Myocyte (in vitro differentiated cells): ENCODE measurements at regions not wholly inside any gene's neighbourhood (a gene's known extent, or its start where the extent isn't known, plus 50 kb on each side); places are given as distances from the start of the nearest gene placed in this dataset.
A peak's percentile ranks its signal among the peaks of the same experiment; 100 is the strongest.

Experiments used
- DNase-seq: peaks from one replicate; pipeline ENCODE4 v3.0.0-alpha.2; 2012; ENCODE audit warnings: low read depth

DNA sequence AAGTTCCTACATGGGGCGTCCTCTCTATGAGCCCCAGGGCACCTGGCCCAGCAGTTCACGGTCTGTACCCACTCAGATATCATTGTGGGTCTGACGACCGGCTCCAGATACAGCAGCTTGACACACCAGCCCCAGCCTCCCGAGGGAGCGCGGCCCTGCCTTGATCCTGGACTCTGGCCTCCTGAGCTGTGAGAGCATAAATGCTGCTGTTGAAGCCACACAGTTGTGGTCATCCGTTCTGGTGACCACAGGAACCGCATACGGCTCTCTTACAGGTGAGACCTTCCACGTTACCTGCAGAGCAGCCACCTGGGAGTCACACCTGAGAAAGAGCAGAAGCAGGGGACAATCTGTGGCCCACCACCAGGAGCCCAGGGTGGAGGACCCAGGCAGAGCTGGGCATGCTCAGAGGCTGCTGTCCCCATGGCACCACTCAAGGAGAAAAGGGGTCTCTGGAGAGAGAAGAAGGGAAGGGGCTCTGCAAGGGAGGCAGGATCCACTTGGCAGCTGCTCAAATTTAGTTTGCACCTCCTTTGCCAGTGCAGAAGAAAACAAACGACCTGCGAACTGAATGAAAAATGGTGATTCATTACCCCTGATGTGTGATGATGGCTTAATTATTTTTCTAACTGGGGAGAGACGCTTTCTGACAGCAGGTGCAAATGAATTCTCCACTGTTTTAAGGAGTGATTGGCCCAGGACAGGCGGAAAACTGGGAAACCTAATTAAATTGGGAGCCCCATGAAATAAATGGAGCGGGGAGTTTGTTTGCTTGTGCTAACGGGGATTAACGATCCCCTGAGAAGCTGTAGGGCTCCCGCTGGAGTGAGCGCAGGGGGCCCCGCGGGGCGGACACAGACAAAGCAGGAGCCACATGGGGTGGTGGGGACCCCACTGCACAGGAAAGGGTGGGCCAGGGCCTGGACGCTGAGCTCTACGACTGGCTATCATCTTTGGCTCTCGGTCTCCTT is 208.9 kb downstream of the RBFOX3 start:
- DNase-seq: no peak

DNA sequence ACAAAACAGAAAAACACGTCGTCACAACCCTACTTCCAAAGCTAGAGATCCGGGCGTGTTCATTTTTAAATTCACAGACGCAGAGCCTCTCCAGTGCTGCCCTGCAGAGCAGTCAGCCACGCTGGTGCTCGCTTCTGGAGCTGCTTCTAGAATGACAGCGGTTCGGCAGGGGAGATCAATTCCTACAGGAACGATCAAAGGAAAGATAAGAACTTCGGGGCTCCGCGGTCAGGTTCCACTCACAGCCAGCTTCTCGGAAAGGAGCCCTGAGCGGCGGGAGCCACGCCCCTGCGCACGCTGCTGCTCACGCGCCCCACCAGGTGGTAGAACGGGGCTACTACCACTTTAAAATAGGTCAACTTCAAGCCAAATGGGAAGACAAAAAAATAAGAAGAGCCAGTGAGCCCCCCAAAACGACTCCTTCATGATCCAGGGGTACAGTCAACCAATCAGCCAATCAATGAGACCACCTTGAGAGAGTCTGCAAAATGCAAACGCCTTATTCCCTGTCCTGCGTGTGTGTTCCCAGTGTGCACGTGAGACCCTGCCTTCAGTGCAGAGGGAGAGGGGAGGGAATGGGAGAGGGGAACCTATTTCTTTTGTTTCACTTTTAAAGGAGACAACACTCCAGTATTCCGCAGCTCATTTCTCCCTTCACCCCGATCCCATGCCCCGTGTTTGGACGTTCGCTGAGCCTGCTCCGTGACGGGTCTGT is 209.7 kb downstream of the RBFOX3 start:
- peak; percentile 63 for DNase-seq

DNA sequence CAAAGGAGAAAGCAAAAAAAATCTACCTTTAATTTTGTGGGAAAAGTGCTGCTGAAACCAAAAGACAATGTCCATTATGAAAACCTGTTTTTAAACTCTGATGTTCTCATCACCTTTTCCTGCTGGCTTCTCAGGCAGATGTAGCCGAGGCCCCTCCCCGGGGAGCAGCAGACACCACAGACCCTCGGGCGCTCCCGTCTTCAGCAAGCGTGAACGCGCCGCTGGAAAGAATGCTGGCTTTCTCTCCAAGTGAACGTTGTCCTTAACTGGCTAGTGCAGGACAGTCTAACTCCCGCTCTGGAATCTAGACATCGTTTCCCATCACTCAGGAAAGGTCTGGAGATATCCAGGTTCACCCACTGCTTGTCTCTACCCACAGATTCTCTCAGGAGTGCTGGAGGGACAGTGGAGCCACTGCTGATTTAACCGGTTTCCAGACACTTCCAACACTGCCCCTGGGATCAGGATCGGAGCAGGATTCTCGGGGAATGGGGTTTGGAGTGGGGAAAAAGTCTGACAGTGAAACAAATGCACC is 211.2 kb downstream of the RBFOX3 start:
- DNase-seq: no peak

DNA sequence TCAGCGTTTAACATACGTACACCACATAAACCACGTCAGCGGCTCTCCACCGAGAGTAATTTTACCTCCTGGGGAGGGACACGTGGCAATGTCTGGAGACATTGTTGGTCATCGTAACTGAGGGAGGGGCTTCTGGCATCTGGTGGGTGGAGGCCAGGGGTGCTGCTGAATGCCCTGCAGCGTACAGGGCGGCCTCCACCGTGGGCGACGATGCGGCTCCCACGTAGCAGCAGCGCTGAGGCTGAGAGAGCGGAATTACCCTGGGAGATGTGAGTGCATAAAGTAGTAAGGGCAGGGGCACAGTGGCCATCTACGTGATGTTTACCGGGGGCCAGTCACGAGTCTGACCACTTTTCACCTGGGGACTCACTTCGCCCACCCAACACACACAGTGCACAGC is 212.4 kb downstream of the RBFOX3 start:
- no peak for DNase-seq

DNA sequence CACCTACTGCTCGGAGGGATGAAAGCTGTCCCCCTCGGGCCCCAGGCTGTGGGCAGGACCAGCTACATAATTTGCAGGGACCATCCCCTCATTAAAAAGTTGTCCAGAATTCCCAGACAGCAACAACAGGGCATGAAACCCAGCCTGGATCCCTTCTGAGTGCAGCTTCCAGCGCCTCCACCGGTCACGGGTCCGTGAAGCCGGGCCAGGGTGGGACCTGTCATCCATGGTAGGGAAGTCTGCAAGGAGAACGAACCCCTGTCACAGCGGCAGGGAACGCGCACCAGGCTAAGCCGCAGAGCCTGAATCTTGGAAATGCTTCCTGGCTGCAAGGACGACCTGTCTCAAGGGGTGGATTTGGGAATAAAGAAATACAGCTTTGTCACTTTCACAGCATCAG is 214.2 kb downstream of the RBFOX3 start:
- no peak for DNase-seq

DNA sequence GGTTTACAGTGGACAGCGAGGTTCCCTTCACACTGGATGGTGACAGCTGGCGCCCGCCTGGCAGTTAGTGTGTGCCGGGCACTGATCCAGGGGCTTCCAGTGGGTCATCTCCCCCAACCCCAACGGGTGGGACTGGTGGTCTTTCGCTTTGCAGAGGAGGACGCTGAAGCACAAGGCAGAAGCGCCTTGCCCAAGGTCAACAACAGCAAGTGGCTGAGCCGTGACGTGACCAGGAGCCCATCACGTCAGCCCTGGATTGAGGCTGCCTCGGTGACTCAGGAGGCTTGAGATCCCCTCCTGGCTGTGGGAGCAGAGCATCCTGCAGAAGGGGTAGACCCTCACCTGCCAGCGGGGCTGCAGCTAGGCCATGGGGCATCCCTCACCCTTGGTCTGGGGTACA is 215.3 kb downstream of the RBFOX3 start:
- DNase-seq: no peak

DNA sequence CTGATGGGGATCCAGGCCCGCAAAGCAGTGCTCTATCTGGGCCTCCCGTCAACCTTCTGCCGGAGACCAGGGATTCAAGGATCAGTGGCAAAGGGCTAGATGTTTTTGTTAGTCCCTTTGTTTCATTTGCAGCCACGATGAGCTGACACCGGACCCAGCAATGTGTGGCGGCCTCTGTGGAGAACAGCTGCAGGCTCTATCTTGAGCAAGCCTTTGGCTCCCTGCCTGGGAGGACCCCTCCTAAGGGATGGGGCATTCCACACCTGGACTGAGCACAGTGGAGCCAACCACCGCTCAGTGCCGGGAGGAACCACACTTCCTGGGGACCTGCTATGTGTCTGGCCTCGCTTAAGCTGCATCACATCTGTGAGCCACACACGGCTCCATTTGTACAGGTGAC is 215.8 kb downstream of the RBFOX3 start:
- DNase-seq: peak; percentile 73

DNA sequence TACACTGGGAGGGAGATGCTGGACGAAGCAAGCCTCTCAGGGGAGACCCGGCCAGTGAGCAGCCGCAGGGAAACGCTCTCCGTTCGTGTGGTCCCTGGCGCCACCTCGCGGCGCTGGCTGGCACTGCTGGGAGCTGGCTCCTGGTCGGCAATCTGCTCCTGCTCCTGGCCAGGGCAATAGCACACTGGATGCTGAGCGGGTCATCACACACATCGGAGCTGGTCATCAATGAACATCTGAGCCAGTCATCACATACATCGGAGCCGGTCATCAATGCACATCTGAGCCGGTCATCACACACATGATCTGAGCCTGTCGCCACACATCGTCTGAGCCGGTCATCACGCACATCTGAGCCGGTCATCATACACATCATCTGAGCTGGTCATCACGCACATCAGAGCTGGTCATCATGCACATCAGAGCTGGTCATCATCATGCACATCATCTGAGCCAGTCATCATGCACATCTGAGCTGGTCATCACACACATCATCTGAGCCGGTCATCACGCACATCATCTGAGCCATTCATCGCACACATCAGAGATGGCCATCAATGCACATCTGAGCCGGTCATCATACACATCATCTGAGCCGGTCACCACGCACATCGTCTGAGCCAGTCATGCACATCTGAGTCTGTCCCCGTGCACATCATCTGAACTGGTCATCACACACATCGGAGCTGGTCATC is 217.3 kb downstream of the RBFOX3 start:
- DNase-seq: peak; percentile 66

DNA sequence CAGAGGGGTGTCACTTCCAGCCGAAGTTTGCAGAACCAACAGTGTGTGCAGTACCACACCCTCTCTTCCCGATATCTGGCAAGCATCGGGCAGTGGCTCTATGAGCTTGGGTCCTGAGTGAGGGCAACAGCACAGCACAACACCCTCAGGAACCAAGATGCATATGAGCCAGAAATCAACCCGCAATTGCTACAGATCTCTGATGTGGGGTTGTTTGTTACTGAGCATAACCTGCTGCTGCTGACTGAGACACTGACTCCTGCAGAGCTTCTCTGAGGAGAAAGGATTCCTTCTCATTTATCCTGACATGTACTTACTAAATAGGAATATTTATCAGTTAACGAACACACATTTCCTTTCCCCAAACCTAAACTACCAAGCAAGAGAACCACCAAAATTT is 218.3 kb downstream of the RBFOX3 start:
- DNase-seq: no peak

DNA sequence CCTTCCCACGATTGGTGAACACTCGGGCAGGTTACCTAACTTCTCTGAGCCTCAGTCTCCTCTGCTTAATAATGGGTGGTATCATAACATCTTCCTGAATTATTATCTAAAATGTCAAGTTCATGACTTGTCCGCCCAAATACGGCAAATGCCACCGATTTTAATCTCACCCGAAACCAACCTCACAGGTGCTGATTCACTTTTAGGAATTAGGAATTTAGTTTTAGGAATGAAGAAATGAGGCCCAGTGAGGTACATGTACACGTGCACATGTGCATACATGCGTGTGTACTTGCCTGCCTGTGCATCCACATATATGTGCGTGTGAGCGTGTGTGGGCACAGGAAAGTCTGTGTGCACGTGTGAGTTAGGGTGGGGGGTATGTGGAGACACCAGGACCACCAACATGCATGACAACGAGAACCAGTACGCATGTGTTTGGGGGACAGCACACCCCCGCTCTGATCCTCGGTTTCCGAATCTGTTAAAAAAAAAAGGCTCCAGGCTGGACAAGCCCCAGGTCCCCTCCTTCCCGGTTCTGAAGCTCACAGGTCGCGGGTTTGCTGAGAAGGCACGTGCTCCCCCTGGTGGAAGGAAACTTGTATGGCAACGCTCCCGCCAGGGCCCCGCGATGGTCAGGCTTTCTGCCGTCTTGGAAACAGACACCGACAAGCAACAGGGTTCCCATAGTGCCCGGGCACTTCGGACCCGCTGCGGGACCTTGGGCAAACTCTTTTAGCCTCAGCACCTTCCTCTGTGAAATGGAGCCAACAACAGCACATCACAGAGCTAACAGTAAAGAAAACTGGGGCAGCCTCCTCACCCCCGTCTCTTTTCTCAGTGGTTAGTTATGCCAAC is 219.2 kb downstream of the RBFOX3 start:
- DNase-seq: peak; percentile 67

DNA sequence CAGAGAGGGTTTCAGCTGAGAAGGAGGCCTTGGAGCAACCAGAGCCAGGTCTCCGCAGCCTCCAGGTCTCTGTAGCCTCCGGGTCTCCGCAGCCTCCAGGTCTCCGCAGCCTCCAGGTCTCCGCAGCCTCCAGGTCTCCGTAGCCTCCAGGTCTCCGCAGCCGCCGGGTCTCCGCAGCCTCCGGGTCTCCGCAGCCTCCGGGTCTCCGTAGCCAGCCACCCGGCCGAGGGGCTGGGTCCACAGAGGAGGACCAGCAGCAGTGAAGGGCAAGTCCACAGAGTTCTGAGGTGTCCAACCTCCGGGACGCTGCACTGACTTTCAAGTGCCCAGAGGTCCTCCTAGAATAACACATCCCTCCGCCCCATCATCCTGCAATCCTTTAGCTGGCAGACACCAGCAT is 221.0 kb downstream of the RBFOX3 start:
- DNase-seq: no peak

DNA sequence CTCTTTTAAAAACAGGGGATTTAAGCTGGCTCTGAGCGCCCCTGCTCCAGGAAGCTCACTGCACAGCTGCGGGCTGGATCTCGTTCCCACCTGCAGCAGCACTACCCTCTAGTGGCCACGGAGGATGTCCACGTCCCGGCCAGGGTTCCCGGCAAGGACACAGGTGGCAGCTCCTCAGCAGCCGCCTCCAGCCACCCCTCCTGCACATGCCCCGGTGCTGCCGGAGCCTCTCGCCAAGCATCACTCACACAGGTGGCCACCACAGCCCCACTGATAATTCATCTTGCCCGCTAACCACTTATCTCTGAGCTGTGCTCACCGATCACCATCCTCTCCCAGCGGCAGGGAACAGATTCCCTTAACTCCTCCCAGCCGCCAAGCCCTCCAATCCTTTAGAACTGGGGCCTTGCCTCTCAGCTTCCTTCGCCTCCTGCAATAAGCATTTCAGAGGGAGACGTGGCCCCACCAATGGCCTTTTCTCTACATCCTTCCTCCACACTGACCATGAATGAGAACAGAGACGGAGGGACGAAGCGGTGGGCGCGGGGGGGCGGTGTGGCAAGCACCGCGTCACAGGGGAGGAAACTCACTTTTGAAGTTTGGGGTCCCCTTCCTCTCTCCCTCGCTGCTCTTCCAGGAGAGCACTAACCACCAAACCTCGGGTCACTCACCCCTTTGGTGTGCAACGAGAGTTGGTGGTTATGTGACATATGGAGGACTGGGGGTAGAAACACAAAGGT is 222.1 kb downstream of the RBFOX3 start:
- DNase-seq: peak; percentile 61

DNA sequence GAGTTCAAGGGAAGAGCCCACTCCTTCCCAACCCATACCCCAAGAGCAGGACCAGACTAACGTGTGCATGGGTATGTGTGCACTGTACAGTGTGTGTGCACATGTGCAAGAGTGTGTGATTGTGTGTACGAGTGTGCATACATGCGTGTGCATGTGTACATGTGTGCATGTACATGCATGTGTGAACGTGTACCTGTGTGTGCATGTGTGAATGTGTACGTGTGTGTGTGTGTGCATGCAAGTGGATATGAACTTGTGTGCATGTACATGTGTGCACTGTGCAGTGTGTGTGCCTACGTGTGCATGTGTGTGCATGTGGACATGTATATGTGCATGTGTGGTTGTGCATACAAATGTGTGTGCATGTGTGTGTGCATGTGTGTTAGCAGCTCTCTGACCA is 223.1 kb downstream of the RBFOX3 start:
- no peak for DNase-seq

DNA sequence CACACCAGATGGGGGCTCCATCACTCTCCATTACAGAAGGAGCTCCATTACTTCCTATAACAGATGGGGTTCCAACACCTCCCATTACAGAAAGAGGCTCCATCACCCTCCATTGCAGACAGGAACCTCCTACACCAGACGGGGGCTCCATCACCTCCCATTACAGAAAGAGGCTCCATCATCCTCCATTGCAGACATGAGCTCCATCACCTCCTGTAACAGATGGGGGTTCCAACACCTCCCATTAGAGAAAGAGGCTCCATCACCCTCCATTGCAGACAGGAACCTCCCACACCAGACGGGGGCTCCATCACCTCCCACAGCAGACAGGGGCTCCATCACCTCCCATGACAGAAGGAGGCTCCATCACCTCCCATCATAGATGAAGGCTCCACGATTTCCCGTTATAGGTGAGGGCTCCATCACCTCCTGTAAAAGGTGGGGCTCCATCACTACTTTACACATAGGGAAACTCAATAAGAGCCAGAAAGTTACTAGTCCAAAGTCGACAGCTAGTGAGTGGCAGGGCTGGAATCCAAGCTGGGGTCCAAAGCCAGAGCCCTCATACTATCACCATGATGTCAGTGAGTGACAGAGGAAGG is 224.8 kb downstream of the RBFOX3 start:
- DNase-seq: no peak

DNA sequence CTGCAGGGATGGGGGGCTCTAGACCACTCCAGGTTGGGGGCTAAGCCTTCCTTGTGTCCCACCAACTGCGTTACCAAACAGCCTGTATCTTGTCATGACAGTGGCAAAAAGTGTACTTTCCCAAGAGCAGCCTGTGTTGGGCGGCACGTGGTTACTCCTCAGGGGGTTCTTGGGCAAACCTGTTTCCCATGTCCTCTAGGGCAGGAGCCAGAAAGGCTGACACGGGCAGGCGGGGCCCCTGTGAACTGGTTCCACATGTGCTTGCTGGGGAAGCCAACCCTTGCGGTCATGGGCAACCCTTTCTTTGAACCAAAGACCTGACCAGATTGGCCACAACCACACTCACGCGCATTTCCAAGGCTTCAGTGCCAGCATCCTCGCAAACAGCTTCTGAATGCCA is 228.5 kb downstream of the RBFOX3 start:
- DNase-seq: no peak

DNA sequence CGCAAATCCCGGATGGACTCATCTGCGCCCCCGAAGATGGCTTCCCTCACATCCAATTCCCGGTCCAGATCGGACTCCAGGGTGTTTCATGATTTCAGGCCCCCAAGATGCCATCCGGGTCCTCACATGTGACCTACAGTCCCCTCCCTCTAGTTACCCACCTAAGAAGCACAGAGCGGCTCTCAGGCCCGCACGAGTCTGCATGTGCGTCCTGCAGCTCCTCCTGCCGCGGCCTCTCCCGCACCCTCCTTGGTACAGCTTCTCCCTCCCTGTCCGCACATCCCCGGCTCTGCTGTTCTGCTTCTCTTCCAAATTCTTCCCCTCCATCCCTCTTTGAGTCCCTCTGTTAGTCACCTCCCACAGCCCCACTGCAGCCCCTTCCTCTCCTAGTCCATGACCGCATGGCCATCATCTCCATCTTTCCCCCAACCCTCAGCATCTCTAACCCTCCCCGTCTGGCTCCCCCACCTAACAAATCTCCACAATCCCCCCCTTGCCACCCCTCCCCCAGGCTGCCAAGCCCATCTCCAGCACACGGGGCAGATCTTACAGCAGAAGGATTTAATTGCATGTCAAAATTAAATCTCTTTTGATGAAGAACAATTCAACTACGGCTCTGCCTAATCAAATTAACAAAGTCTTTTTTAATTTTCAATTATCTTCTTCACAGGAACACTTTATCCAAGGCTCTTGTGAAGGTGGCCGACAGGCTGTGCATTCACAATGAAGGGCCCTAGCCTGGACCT is 231.0 kb downstream of the RBFOX3 start:
- no peak for DNase-seq

DNA sequence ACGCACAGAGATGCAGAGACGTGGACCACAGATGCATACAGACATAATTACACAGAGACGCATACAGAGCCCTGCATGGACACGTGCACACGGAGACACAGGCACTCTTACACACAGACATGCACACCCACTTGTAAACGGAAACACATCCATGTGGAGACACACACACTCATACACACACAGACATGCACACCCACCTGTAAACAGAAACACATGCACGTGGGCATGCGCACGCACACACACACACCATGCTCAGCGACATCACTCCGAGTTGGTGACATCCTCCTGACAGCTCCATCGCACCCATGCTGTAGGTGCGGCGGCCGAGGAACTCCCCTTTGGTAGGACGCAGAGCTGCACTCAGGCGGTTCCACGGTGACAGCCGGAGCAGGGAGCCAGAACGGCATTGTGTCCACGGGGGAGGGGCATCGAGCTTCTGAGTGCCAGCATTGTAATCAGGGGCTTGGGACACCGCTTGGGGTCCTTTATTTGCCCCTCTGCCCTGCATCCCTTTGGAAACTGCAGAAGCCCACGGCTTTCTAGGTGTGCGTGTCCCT is 233.5 kb downstream of the RBFOX3 start:
- no peak for DNase-seq

DNA sequence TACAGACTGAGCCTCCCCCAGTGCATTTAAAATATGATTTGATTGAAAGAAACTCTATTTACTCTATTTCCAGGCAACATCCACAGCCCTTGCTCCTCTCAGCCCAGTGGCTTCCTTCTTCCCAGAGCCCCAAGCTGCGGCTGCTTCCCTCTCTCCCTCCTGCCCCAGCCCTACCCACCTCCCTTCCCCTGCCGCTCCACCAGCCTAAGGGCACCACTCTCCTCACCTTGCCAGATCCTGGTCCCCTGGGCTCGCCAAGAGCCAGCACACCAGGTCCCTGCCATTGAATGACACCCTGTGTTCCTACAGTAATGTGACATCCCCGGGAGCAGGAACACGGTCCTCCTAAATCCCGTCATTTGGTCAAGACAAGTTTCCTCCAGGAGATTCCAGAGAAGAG is 236.0 kb downstream of the RBFOX3 start:
- no peak for DNase-seq
